SU-DHL-6 (cell line): ENCODE measurements at regions not wholly inside any gene's neighbourhood (a gene's known extent, or its start where the extent isn't known, plus 50 kb on each side); places are given as distances from the start of the nearest gene placed in this dataset.

Experiments
- H2AFZ ChIP-seq: fragments of 200-600 bp; sonication (generic); 2 replicates; pipeline ENCODE4 v1.6.1; 2014; ENCODE audit warnings: low read depth, mild to moderate bottlenecking, moderate library complexity, mixed read lengths, antibody characterized with exemption, low read length; ENCODE audit not compliant: severe bottlenecking
- H3F3A ChIP-seq: fragments of 200-600 bp; shearing (Covaris generic); 2 replicates; pipeline ENCODE4 v1.6.0; 2016; ENCODE audit warnings: antibody characterized with exemption, mild to moderate bottlenecking; ENCODE audit not compliant: insufficient read depth
- H3K27ac ChIP-seq: fragments of 200-600 bp; sonication (generic); 2 replicates; pipeline ENCODE4 v1.5.1; 2016; ENCODE audit warnings: low read depth, mild to moderate bottlenecking, low read length, moderate library complexity, mixed read lengths
- H3K27me3 ChIP-seq: fragments of 200-600 bp; sonication (generic), shearing (Covaris generic); 2 replicates; pipeline ENCODE4 v1.6.0; 2014; ENCODE audit warnings: mild to moderate bottlenecking, low read length
- H3K36me3 ChIP-seq: fragments of 200-600 bp; sonication (generic); 2 replicates; pipeline ENCODE4 v1.6.1; 2014; ENCODE audit warnings: mild to moderate bottlenecking, low read length, mixed read lengths
- H3K4me2 ChIP-seq: fragments of 300-600, 200-600 bp; shearing (Covaris generic), sonication (generic); 2 replicates; pipeline ENCODE4 v1.6.0; 2014; ENCODE audit warnings: low read length, low read depth, mild to moderate bottlenecking; ENCODE audit not compliant: poor library complexity, severe bottlenecking
- H3K4me3 ChIP-seq: fragments of 200-600 bp; sonication (generic); 2 replicates; pipeline ENCODE4 v1.5.1; 2014; ENCODE audit warnings: antibody characterized with exemption, low read length, mild to moderate bottlenecking, mixed read lengths; ENCODE audit not compliant: insufficient read depth, poor library complexity, severe bottlenecking
- H3K79me2 ChIP-seq: fragments of 200-600 bp; sonication (generic); 2 replicates; pipeline ENCODE4 v1.6.1; 2014; ENCODE audit warnings: mild to moderate bottlenecking, low read length, moderate library complexity; ENCODE audit not compliant: insufficient read depth
- H3K9ac ChIP-seq: fragments of 200-600 bp; sonication (generic); 2 replicates; pipeline ENCODE4 v1.7.0; 2014; ENCODE audit warnings: mild to moderate bottlenecking, low read length
- H3K9me2 ChIP-seq: fragments of 200-600 bp; sonication (generic); replicated peaks from 2 replicates; pipeline ENCODE4 v1.6.1; 2014; ENCODE audit warnings: low read length; ENCODE audit not compliant: insufficient read depth
- H3K9me3 ChIP-seq: fragments of 200-600 bp; sonication (generic); 2 replicates; pipeline ENCODE4 v1.6.1; 2014; ENCODE audit warnings: low read length, mixed read lengths; ENCODE audit not compliant: insufficient read depth
- H4K20me1 ChIP-seq: fragments of 200-600 bp; sonication (generic); 2 replicates; pipeline ENCODE4 v1.6.1; 2014; ENCODE audit warnings: low read depth, mild to moderate bottlenecking, antibody characterized with exemption, low read length, moderate library complexity, mixed read lengths
- EZH2phosphoT487 ChIP-seq: fragments of 200-600 bp; sonication (generic), shearing (Covaris generic); conservative IDR thresholded peaks from 2 replicates; pipeline ENCODE4 v1.6.1; 2018; ENCODE audit warnings: mild to moderate bottlenecking, antibody characterized with exemption, low read length, moderate library complexity, mixed read lengths
- TF ChIP-seq, protein P1 (sequence below): fragments of 200-600 bp; sonication (generic); IDR thresholded peaks from one replicate; pipeline ENCODE4 v1.5.1; 2017; ENCODE audit warnings: antibody characterized with exemption, mild to moderate bottlenecking, low read length, moderate library complexity; ENCODE audit not compliant: insufficient read depth, poor library complexity, severe bottlenecking

DNA sequence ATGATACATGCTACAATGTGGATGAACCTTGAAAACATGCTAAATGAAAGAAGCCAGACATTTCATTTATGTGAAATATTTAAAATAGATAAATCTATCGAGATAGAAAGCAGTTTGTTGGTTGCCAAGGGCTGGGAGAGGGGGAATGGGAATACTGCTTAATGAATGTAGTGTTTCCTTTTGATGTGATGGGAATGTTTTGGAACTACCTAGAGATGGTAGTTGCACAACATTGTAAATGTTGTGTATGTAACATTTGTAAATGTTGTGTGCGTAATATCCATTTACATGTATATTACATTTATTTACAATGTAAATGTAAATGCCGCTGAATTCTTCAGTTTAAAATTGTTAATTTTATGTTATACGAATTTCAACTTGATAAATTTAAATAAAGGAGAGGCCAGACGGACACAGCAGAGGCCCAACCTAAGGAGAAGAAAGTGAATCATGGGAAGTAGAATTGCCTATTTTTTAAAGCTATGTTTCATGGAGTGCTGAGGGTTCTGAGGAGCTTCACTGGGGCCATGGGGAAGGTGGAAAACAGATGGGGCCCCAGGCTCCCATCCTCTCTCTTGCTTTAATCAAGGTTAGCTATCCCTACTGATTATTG is 60.0 kb upstream of the TEX13D start:
- H3K4me3 ChIP-seq: no peak overlapping the region
- no peaks in the 10 kb centered on the region for H3K36me3 ChIP-seq
- no peak overlapping the region for H2AFZ ChIP-seq
- no peaks in the 10 kb centered on the region for H3K27me3 ChIP-seq
- H3K9me2 ChIP-seq: no peaks in the 10 kb centered on the region
- no peaks in the 10 kb centered on the region for H3K79me2 ChIP-seq
- no peaks in the 10 kb centered on the region for H3F3A ChIP-seq
- H3K27ac ChIP-seq: no peak overlapping the region
- no peak overlapping the region for H3K9ac ChIP-seq
- TF ChIP-seq EZH2phosphoT487: no peak
- TF ChIP-seq, protein P1, sequence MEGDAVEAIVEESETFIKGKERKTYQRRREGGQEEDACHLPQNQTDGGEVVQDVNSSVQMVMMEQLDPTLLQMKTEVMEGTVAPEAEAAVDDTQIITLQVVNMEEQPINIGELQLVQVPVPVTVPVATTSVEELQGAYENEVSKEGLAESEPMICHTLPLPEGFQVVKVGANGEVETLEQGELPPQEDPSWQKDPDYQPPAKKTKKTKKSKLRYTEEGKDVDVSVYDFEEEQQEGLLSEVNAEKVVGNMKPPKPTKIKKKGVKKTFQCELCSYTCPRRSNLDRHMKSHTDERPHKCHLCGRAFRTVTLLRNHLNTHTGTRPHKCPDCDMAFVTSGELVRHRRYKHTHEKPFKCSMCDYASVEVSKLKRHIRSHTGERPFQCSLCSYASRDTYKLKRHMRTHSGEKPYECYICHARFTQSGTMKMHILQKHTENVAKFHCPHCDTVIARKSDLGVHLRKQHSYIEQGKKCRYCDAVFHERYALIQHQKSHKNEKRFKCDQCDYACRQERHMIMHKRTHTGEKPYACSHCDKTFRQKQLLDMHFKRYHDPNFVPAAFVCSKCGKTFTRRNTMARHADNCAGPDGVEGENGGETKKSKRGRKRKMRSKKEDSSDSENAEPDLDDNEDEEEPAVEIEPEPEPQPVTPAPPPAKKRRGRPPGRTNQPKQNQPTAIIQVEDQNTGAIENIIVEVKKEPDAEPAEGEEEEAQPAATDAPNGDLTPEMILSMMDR: no peak
- no peak overlapping the region for H3K4me2 ChIP-seq
- H3K9me3 ChIP-seq: no peaks in the 10 kb centered on the region
- no peaks in the 10 kb centered on the region for H4K20me1 ChIP-seq

DNA sequence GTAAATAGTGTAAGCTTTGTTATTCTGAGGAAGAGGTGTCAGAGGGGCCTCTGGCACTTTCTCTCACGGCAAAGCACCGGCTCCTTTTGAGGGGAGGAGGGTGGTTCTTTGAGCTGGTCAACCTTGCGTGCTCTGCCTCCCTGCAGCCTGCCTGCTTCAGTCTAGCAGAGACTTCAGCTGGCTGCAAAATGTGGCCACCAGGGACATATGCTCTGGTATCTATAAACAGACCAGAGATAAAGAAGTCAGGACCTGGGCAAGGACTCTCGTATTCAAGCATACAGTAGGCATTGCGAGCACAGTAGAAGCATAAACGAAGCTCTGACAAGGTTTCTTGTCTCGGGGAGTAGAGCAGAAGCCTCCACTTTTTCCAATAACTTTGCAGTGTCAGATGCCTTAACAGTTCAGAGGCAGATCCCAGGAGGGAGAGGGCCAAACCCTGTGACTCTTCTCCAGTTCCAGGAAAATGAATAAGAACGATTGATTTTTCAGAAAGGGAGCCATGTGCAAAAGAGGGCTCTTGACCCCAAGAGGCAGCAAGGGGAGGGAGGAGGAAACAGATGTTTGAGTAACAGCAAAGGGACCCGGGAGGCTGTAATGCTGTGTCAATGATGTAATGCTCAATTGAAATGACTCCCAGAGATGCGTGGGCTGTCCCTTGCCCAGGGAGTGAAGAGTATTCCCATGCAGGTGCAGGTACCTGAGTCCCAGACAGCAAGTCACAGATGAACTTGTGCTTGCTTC is 57.9 kb upstream of the TEX13D start:
- no peaks in the 10 kb centered on the region for H3K79me2 ChIP-seq

DNA sequence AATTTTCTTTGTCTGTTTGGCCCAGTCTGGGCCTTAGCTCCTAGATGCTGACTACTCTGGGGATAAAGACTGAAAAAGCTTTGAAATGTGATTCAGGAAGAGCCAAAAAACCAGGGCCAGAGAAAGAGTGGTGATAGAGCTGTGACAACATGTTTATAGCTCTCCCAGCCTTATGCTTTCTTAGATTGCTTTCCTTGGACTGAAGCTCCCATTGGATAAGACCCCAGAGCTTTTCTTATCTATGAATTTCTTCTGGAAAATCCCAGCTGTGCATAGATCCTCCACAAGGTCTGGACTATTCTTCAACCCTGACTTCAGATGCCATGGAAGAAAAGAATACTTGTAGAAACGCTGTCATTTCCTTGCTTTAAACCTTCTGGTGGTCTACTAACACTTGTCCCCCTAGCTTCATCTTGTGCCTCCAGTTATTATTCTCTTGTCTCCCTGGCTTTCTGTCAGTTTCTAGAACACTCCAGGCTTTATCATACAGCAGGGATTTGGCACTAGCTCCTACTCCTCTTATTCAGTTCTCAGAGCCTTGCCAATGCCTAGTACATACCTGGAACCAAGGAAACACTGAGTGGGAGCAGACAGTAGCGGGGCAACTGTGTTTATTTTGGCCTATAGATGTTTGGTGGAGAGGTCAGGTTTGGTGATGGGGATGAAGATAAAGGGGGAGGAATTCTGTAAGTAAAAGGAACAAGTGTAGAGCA is 57.1 kb upstream of the TEX13D start:
- H2AFZ ChIP-seq: no peak overlapping the region
- no peaks in the 10 kb centered on the region for H3K36me3 ChIP-seq
- H3F3A ChIP-seq: no peaks in the 10 kb centered on the region
- H3K79me2 ChIP-seq: no peaks in the 10 kb centered on the region
- no peaks in the 10 kb centered on the region for H4K20me1 ChIP-seq
- H3K9me2 ChIP-seq: no peaks in the 10 kb centered on the region
- H3K4me2 ChIP-seq: no peak overlapping the region
- no peak overlapping the region for H3K27ac ChIP-seq
- H3K9me3 ChIP-seq: no peaks in the 10 kb centered on the region
- no peak overlapping the region for H3K9ac ChIP-seq
- H3K4me3 ChIP-seq: no peak overlapping the region
- H3K27me3 ChIP-seq: no peaks in the 10 kb centered on the region
- TF ChIP-seq EZH2phosphoT487: no peak
- TF ChIP-seq, protein P1: no peak

More for the DNA sequence above, 57.9 kb upstream of the TEX13D start:
- TF ChIP-seq, protein P1: no peak
- TF ChIP-seq EZH2phosphoT487: no peak
- H3K4me3 ChIP-seq: no peak overlapping the region
- no peaks in the 10 kb centered on the region for H4K20me1 ChIP-seq
- H3K9ac ChIP-seq: no peak overlapping the region
- H3K27me3 ChIP-seq: no peaks in the 10 kb centered on the region
- H3K27ac ChIP-seq: no peak overlapping the region
- H3K36me3 ChIP-seq: no peaks in the 10 kb centered on the region
- H2AFZ ChIP-seq: no peak overlapping the region
- no peaks in the 10 kb centered on the region for H3K9me3 ChIP-seq
- no peaks in the 10 kb centered on the region for H3K9me2 ChIP-seq
- H3F3A ChIP-seq: no peaks in the 10 kb centered on the region
- H3K4me2 ChIP-seq: no peak overlapping the region
